Activated CD8-positive, alpha-beta memory T cell treated with anti-CD3 and anti-CD28 coated beads for 36 hours (primary cell): ENCODE measurements at regions not wholly inside any gene's neighbourhood (a gene's known extent, or its start where the extent isn't known, plus 50 kb on each side); places are given as distances from the start of the nearest gene placed in this dataset.

ENCODE experiments used
- CTCF ChIA-PET: fragments of 350-600 bp; sonication (Branson Sonifier 250); formaldehyde crosslinking; loops from one replicate; lab custom pipeline; 2021; ENCODE audit warnings: antibody characterized with exemption; lab: Charles Lee
- POLR2A ChIA-PET: fragments of 350-600 bp; sonication (Branson Sonifier 250); formaldehyde crosslinking; loops from one replicate; lab custom pipeline; 2021; ENCODE audit warnings: antibody characterized with exemption; lab: Charles Lee

DNA sequence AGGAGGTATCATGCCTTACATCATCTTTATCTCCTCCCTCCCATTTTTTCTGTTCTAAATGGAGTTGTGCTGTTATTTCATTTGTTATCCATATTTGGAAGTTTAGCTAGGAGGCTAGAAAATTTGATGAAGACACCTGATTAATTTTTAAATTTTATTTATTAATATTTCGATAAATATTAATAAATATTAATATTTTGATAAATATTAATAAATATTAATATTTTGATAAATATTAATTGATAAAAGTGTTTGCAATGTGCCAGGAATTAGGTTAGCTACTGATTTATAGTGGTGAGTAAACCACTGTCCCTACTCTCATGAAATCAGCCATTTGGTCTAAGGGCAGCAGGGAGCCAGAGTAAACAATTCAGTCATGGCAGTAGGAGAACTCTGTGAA, 161.4 kb downstream of the GNAT3 start:
- POLR2A ChIA-PET, result no interaction called here
- CTCF ChIA-PET, result no interaction called here

DNA sequence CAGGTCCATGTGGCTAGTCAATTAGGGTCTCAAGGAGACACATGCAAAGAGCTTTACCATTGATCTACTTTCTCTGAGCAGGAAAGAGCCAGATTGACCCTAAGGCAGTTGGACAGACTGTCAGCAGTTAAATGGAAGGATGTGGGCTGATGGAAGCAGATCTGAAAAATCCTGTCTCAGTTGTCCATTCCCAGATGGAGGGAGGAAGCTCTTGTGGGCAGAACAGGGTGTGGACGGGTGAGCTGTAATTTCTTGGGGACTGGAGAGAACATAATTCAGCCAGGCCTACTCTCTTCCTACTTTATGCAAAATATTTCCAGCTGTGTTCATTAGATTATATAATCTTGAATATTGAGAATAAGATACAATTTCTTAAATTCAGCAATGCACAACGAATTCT, 163.6 kb downstream of the GNAT3 start:
- ChIA-PET CTCF (no interaction called here), POLR2A (no interaction called here)

DNA sequence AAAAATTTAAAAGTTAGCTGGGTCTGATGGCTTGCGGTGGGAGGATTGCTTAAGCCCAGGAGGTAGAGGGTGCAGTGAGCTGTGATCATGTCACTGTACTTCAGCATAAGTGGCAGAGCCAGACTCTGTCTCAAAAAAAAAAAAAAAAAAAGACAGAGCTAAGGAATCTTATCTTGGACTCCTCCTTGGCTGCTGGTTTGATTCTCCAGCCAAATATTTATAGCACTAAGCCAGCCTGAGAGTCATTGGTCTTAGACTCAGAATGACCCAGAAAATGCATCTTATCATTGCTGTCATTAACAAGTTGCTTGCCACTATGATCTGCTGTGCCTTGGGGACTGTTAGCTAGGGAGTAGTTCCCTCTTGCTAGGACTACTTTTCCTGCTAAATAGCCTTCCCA, 164.7 kb downstream of the GNAT3 start:
- ChIA-PET POLR2A (no interaction called here), CTCF (no interaction called here)

DNA sequence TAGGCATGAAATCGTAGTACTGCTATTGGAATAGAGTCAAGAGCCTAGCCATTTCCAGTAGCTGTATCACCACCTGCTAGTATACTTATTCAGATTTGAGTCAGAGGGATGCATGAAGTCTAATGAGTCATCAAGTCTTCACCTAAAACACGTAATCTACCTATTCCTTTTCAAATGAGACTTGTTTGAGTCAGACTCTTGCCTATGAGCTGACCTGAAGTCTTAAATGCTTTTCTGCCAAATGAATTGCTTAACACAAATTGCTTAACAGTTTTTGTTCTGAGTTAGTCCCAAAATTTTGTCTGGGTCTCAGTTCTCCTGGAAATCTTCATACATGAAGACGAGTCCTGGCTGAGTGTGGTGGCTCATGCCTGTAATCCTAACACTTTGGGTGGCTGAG, 165.2 kb downstream of the GNAT3 start:
- ChIA-PET CTCF (no interaction called here), POLR2A (no interaction called here)

DNA sequence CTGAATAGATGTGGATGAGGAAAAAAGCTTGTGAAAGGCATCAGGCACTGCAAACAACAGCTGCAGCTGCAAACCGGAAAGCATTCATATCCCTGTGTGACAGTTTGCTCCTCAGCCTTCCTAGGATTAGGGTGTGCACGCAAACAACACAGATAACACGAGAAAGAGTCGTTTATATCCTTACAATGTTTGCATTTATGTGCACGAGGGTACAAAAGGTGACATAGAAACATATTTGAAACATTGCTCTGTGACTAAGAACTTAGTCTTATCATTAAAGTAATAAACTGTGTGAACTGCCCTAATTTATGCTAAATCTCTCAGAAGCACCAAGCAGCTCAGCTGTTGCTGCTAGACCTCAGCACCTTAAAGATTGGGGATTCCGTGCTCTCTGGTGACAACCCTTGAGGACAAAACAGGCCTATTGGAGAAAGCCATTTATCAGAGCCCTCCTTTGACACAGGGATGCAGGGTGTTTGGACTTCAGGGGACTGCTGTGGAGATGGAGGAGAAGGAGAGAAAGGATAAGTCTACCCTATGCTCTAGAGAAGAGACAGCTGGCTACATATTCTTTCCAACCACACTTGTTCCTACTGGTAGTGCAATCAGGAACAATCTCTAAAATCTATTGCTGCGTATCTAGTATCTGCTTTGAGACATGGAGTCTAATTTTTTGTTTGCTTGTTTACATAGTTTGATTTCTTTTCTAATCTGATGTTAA, 176.2 kb downstream of the GNAT3 start:
- ChIA-PET CTCF (no interaction called here), POLR2A (no interaction called here)

DNA sequence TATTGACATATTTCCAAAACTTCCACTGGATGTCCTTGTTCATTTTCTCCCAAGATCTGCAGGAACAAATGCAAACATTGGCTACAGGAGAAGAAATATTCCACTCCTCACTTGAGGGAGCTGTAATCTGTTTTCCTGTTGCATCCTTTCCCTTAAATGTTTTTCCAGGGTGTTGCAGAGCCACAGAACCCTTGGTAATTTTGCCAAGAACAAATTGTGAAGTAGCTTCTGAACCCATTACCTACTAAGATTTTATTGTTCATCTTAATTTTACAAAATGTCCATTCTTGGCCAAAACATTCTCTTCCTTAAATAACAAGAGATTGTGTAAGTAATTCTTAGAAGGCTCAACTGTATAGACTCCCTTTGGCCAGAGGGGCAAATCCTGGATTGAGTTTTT, 177.0 kb downstream of the GNAT3 start:
- CTCF ChIA-PET, result no interaction called here
- POLR2A ChIA-PET, result no interaction called here

DNA sequence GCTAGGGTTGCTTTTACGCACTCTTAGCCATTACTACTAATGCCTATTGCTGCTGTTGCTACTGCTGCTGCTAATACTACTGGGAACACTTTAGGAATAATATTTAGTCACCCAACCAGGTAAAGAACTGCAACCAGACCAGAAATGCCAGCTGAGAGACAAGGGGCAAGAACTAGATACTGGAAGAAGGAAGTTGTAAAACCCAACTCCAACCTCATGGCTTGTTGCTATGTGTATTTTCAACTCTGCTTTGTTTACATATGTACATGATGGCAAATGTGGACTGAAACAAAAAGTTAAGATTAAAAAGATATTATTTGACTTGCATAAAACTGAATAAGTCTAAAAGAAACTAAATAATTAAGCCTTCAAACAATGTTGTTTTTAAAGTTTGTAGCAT, 177.7 kb downstream of the GNAT3 start:
- ChIA-PET CTCF (no interaction called here), POLR2A (no interaction called here)

DNA sequence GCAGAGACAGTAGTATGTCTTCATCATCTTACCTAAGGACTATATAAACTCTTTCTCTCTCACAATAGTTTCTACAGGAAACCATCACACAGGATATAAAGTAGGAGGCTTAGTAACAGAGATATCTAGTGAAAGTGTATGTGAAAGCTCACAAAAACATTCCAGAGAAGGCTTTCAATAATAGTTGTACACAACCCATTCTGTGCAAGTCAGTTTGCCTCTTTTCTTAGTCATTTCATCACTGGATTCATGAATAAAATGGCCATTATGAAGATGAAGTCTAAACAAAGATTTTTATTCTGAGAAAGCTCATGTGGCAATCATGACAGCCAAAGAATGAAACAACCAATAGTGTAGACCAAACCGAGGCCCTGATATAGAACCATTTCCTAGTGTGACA, 178.8 kb downstream of the GNAT3 start:
- POLR2A ChIA-PET, result no interaction called here
- CTCF ChIA-PET, result no interaction called here

DNA sequence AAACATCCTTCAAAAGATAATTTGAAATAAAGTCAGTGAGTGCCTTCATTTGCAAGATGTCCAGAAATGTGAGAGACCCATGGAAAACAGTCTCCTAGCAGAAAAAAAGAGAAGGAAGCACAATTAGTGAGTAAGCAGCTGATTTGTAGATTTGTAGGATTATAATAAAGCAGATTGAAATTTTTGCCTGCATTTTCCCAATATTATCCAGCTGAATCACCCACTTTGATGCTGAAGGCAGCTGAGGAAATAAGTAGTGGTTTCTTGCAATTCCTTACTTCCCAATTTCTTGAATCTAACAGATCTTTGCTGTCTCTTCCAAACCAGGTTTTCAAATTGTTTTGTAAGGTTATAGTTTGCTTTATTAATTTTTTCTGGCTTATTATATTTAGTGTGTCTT, 181.4 kb downstream of the GNAT3 start:
- ChIA-PET CTCF (no interaction called here), POLR2A (no interaction called here)

DNA sequence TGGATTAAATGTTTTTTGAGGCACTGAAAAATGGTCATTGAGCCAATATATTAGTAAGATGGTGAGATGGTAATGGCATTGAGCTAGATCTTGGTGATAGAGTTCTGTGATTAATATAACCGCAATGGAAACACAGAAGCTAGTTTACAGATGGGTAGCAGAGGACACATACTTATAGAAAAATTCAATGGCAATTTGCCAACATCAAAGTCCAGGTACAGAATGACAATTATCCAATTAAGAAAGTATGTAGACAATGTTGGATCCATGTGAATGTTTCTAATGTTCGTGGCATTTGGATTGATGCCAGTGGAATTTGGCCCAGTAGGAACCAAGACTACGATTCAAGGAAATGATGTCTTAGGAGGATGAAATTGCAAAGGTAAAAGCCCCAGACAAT, 187.8 kb downstream of the GNAT3 start:
- ChIA-PET POLR2A (no interaction called here), CTCF (no interaction called here)

DNA sequence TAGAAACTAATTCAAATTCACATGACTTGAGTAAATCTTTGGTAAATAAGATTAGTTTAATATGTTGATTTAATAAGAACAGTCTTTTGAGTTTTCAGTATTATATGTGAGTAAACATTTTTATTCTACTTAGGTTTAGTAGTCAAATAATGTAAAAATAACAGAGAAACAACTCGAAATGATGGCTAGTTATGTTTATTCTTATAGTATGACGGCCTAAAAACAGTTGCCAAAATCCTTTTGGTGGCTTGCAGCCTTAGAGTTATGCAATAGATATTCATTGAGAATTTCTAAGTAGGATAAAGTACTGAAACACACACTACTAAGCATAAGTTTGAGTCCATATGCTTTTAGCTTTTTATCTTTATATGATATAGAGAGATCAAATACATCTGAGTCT, 184.8 kb downstream of the GNAI1 start:
- ChIA-PET POLR2A (no interaction called here), CTCF (no interaction called here)

DNA sequence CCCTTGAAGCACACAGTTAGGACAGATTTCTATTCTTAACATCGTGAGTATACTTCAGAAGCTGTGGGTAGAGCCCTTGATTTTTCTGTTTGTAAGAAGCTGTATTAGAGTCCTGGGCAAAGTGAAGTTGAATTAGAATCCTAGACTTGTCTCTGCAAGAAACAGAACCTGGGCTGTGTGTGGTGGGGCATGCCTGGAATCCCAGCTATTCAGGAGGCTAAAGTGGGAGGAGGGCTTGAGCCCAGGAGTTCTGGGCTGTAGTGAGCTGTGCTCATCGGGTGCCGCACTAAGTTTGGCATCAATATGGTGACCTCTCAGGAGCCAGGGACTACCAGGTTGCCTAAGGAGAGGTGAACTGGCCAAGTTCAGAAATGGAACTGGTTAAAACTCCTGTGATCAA, 183.4 kb downstream of the GNAI1 start:
- POLR2A ChIA-PET, result no interaction called here
- CTCF ChIA-PET, result no interaction called here

DNA sequence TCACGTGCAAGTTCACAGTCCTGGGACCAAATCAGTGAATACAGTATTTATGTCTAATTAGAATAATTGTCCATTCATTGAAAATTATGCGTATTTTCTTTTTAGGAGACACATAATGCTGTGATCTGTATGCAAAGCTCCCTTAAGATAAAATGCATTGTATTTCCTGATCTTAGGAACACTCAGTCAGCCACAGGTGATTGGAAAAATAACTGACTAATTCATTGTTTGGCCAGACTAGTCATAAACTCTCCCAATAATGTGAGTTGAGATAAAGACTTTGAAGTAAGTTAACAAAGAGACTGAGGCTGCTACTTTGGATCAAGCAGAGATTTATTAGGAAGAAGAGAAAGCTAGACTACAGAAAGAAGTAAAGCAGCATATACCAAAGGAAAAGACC, 182.2 kb downstream of the GNAI1 start:
- ChIA-PET CTCF (no interaction called here), POLR2A (no interaction called here)

DNA sequence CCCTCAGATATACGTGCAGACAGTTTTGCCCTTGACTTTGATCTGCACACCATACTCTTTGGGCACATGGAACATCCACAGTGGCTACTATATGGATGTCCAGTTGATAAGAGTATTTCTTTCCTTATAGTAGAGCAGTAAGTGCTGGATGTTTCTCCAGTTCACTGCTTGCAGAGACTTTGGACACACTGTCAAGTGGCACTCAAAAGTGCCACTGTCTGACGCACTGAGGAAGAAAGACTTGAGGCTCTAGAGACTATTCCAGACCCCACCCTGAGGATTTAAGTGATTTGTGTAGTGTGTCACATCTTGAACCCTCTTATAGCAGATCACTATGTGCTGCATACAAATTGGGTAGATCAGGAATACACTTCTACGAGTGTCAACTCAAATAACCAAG, 179.1 kb downstream of the GNAI1 start:
- CTCF ChIA-PET, result no interaction called here

DNA sequence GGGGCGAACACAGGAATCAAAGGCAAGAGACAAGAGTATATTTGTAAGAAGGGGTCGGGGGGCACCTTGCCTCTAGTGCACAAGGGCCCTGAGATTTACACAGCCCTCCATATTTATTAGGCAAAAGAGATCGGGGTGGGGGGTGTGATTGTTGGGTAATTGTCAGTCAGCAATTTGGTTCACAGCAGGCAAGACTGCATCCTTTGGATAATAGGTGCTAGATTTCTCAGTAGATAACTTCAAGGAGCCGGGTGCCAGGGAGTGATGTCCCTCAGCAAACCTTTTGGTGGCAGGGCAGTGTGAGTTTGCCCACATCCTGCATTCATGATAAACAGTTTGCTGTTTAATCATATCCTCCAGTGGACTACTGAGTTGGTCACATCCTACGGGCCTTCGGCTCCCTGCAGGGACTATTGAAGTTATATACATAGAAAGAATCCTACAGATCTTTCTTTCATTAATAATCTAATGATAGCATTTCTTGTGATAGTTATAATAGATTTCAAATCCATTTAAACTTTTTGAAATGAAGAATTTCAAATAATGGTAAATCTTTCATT, 178.5 kb downstream of the GNAI1 start:
- CTCF ChIA-PET, result no interaction called here
- POLR2A ChIA-PET, result no interaction called here

More for the DNA sequence above, 179.1 kb downstream of the GNAI1 start:
- POLR2A ChIA-PET, result no interaction called here

DNA sequence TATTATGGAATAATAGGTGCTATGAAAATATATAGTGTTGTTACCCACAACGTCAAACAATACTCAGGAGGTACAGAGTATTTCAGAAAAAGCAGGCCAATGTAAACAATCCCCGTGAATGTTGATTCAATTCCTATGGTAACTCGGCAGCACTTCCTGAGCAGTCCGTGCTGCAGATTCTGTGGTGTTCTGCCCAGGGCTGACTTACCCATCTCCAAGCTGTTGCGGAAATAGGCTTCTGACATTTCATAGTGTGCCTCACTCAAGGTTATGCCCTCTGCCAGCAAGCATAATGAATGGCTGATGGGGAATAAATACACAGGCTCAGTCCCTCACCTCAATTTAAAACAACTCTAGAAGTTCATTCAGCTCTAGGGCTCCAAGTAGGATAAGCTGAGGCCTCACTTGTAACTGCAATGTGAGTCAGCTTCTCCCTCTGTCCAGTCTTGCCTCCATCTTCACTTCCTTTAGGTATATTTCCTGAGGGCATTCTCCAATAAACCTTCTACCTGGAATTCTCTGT, 177.6 kb downstream of the GNAI1 start:
- CTCF ChIA-PET, result no interaction called here
- POLR2A ChIA-PET, result no interaction called here

DNA sequence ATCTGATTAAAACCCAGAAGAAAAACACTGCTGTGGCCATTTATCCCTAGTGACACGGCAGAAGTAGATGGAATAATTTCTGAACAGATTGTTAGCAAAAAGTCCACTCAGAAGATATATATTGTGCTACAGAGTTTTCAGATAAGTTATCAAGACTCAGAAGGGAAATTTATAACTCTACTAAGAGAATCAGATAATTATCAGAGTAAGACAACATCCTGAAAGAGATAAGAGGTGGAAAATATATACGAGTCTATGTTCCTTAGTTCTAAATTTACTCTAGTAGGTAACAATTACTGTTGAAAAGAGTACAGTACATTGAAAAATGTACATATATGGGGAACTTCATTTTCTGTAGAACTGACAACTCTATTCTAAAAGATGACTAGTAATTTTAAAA, 176.7 kb downstream of the GNAI1 start:
- POLR2A ChIA-PET, result no interaction called here
- CTCF ChIA-PET, result no interaction called here

DNA sequence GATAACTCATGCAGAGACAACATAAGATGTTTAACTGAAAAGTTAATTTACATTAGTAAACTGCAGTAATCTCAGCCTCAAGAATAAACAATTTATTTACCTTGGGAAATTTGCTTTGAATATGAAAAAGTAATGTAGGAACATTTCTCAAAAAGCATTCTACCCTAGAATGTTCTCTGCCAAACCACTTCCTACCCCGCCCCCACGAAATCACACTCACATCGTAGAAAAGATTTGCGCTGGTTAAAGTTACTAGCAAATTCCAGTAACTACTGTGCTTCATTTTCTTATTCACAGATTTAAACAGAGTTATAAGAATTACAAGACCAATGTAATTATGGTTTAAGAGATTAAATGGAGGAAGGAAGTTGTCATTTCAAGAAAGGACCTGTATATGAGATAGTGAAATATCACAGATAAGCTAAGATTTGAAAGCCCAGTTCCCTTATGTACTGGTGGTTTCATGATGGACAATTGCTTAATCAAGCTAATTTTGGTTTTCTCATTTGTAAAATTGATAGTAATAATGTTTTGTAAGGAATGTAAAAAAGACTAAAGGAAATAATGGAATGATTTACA, 175.4 kb downstream of the GNAI1 start:
- CTCF ChIA-PET, result no interaction called here
- POLR2A ChIA-PET, result no interaction called here

DNA sequence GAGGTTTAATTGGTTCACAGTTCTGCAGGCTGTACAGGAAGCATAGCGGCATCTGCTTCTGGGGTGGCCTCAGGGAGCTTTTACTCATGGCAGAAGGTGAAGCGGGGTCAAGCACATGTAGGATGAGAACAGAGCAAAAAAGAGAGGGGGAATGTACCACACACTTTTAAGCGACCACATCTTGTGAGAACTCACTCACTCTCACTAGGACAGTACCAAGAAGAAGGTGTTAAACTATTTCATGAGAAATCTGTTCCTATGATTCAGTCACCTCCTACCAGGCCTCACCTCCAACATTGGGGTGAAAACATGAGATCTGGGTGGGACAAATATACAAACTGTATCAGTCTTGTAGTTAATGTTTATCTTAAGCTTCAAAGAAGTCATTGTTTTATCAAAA, 174.7 kb downstream of the GNAI1 start:
- ChIA-PET CTCF (no interaction called here), POLR2A (no interaction called here)

DNA sequence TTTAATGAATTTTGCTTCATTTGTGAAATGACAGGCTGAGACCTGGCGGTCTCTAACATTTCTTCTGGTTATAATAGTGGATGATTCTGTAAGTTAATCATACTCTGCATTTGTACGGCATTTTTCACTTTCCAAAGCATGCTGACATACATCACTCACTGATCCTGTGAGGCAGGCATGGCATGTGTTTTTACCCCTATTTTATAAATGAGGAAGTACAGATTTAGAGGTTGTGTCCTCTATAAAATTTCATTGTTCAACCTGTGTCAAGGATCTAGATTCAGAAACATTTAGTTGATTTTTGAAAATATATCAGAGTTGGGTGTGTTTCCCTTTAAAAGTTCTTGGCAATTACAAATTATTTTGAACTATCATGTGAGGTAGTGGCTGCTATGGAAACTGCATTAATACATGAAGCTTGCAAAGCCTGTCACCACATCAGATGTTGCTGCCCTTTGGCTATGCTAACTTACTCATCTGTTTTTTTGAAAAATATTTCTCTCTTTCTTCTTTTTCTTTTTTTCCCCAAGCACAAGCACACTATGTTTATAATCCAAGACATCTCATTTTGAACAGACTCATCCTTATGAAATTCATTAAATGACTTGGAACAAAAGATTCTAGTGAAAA, 172.7 kb downstream of the GNAI1 start:
- ChIA-PET CTCF (no interaction called here), POLR2A (no interaction called here)

DNA sequence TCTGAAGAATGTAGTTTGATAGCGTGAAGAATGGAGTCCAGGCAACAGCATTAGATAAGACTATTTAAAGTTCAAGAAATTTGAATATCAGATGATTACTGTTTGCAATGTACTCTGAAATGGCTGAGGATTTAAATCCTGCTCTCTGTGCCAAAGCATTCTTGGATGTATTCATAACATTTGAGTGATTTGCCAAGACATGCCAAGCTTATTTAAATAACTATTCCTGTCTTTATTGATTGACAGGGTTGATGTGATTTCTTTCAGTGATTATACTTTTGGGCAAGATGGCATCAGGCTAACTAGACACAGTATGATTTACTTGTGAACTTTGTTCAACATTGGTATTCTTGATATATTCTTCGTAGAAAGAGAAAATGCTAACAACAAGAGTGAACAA, 168.7 kb downstream of the GNAI1 start:
- POLR2A ChIA-PET, result no interaction called here

More for the DNA sequence above, 168.7 kb downstream of the GNAI1 start:
- CTCF ChIA-PET, result no interaction called here
